SKM-1 (cell line): ENCODE measurements at regions not wholly inside any gene's neighbourhood (a gene's known extent, or its start where the extent isn't known, plus 50 kb on each side); places are given as distances from the start of the nearest gene placed in this dataset.

ENCODE experiments used
- DNase-seq: peaks from one replicate; lab custom pipeline; 2025; ENCODE audit not compliant: unreplicated experiment; lab: John Stamatoyannopoulos, UW

- no peak for DNase-seq
Observed at GRCh38 chr19:29371251-29372090, 154.3 kb upstream of the VSTM2B start.

- DNase-seq, result no peak
Observed at GRCh38 chr19:29372091-29372415, 153.7 kb upstream of the VSTM2B start.

DNA sequence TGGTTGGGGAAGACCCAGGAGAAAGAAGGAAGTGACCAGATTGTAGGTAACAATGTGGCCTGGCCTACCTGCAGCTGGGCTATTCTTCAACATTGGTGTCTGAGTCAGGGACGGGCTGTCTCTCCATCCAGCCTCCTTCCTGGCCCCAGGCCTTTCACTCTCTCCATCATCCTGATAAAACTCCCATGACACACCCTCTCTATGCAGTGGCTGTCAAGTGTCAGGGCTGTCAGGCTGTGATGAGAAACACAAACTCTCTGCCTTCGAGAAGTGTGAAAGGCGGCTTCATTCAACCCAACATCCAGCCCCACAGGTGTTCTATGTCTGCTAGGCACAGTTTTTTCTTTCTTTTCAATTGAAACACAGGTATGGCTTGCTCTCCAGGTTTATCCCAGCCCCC, 153.3 kb upstream of the VSTM2B start:
- DNase-seq, result no peak

DNA sequence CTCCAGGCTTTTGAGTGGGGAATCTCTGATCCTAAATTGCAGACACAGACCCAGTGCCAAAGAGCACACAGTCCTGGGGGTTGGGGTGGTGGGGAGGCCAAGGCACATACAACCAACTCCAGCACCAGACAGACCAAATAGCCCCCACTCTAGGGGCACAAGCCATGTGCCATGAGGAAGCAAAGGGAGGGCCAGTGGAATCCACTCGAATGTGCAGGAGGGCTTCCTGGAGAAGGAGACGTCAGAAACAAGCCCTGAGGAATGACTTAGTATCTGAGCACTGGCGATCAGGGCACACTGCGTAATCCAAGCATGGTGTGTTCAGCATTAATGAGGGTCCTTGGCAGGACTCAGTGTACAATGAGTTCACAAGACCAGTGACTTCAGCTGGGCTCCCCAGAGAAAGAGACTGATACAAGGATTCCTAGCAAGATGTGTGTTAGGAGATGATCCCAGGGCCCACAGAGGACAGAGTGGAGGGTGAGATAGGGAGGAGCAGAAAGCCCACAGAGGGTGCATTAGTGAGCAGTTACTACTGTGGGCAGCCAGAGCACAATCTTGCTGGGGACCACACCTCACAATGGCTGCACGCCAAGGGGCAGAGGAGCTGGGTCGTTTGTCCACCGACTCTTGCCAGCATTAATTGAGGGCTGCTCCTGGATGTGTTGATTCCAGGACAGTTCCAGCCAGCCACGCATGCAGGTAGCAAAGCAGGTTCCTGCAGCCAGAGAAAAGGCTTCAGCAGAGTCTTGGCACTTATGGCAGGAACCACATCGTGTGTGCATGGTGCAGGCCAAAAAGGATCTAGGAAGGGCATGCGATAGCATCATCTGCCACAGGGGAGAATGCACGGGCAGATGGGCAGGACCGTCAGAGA, 152.6 kb upstream of the VSTM2B start:
- DNase-seq, result no peak

DNA sequence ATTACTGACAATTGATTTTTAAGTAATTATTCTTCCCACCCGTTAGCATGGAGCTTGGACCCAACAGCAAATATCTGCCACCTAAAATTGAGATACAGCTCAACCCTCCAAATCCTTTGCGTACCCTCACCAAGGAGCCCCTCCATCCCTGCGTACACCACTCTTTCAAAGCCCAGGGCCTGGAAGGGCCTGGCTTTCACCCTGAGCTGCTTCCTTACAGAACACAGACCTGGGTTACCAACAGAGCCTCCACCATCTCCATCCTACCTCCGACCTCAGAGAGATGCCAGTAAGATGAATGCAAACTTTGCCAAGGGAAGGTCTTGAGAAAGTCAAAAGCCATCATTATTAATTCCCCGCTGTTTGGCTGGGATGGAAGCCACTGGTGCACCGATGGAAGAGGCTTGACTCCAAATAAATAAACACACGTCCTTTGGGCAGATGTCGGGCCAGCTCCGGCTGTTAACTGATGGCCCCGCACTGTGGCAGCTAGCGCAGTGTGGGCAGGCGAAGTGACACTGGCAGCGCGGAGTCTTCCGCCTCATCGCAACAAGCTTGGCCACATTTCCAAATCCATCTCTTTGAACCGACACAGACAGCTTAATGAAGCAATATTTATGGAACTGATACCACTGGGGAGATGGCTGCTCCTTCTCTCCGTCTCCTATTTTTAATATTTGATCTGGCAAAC, 150.2 kb upstream of the VSTM2B start:
- no peak for DNase-seq

DNA sequence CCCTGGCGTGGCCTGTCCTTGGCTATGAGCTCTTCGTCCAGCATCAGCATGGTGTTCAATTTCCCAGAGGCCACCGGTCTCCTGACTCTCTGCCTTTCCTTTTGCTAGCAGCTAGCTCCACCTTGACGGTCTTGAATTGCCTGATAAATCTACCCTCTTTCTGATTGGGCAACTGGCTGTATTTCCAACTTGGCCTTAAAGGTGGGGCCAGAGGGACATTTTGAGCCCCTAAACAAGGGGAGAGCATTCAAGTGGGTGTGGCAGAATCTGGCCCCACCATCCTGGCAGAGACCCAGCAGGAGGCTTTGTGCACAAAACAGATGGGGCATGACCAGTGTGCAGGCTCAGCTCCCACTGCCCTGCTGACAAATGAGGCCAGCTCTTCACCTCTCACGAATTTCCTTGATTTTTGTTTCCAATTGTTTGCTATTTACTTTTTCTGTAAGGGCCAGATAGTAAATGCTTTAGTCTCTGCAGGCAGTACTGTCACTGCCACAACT, 148.9 kb upstream of the VSTM2B start:
- DNase-seq, result no peak

DNA sequence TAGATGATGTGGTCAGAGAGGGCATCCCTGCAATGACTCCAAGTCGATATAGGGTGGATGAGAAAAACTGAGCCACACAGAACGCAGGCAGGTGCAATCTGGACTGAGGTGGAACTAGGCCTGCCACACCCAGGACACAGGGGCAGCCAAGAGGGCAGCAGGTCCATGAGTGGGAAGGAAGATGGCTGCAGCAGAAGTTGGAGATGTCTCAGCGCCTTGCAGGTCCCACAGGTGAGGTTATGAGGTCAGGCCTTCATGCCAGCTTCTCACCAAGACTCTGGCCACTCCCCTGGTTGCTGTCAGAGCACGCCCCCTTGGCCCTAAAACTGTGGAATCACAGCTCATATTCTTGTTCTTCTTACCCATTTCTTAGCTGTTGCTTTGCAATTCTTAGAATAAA, 147.7 kb upstream of the VSTM2B start:
- no peak for DNase-seq

DNA sequence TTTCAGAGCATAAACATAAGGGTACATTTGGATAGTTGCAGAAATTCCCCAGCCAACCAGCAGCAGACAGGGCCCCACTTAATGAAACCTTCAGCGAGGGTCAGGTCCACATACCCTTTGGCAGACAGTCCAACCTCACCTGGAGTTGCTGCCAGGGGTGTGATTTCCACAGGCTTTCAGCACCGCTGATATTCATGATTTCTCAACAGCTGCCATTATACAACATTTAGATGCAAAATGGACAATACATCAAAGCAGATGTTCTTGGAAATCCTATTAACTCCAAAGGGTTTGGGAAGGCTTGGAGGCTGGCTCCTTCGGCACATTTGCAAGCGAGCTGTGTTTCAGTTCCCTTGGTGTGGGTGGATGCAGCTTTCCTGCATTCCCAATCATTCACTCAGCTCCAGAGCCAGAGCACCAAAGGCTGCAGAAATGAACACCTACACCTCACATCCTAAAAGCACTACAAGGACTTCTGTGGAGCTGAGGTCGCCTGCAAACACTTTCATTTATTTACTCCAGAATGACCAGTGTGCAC, 147.2 kb upstream of the VSTM2B start:
- no peak for DNase-seq

GRCh38 chr19:29379257-29380021, 146.4 kb upstream of the VSTM2B start:
- no peak for DNase-seq

DNA sequence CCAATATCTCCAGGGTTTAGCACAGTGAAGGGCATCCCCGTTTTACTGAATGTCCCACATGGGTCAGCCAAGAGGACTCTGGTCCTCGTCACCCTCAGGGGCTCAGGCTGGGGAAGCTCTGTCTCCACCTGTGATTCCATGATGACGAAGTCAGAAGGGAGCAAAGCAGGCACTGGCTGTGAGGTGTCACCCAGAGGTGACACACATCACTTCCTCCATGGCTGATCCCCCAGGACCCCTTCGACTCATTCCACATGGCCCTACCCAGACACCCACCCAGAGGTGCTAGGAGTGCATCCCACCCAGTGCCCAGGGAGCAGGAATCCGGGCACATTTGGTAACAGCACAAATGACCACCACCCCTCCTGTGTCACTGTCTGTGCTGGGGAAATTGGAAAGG, 145.2 kb upstream of the VSTM2B start:
- DNase-seq, result no peak

- no peak for DNase-seq
Observed at GRCh38 chr19:29381353-29382203, 144.2 kb upstream of the VSTM2B start.

GRCh38 chr19:29383696-29384095, 142.1 kb upstream of the VSTM2B start:
- no peak for DNase-seq

GRCh38 chr19:29384656-29385055, 141.1 kb upstream of the VSTM2B start:
- no peak for DNase-seq

DNA sequence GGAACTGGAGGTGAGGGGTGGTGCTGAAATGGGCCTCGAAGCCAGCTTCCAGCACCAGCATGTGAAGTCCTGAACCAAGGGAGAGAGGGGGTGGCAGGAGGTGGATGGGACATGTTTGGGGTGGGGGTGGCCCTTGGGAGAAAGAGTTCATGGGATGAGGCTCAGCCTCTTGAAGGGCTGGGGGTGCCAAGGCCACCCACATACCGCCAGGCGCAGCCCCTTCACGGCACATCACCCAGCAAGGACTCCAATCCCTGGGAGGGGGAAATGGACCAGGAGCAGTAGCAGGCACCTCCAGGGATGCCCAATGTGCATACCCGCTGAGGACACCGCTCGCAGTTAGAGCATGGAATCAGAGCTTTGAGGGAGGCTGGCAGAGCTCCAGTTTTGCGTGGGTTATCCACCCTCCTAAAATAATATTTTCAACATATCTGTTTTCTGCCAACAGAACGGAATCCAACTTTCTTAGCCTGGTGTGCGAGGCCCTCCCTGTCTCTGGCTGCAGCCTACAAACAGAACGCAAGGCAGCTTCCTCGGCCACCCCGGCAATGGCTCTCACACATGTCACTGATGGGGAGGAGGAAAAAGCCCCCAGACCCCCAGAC, 140.5 kb upstream of the VSTM2B start:
- DNase-seq, result no peak

- no peak for DNase-seq
Observed at GRCh38 chr19:29386970-29387369, 138.8 kb upstream of the VSTM2B start.

DNA sequence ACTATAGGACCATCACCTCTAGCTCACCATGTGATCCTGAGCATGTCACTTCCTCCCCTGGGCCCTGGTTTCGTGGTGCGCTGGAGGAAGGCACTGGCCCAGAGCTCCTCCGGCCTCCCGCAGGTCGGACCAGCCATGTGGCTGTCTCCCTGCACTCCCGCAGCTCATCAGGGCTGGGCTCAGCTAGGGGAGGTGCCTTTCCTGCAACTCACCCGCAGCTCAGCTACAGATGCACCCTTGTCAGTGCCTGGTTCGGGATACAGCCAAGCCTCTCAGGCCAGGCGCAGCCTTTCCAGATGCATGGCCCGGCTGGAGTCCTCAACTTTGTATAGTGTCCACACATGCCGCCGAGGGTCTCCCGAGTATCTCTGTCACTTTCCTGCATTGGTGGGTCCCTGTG, 138.2 kb upstream of the VSTM2B start:
- DNase-seq, result no peak

- no peak for DNase-seq
Observed at GRCh38 chr19:29389495-29389894, 136.3 kb upstream of the VSTM2B start.

DNA sequence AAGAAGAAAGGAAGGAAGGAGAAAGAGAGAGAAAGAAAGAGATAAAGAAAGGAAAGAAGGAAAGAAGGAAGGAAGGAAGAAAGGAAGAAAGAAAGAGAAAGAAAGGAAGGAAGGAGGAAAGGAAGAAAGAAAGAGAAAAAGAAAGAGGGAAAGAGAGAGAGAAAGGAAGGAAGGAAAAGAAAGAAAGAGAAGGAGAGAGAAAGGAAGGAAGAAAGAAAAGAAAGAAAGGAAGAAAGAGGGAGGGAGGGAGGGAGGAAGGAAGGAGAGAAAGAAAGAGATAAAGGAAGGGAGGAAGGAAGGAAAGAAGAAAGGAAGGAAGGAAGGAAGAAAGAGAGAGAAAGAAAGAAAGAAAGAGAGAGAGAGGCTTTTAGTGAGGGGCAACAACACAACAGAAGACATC, 135.1 kb upstream of the VSTM2B start:
- DNase-seq, result no peak

DNA sequence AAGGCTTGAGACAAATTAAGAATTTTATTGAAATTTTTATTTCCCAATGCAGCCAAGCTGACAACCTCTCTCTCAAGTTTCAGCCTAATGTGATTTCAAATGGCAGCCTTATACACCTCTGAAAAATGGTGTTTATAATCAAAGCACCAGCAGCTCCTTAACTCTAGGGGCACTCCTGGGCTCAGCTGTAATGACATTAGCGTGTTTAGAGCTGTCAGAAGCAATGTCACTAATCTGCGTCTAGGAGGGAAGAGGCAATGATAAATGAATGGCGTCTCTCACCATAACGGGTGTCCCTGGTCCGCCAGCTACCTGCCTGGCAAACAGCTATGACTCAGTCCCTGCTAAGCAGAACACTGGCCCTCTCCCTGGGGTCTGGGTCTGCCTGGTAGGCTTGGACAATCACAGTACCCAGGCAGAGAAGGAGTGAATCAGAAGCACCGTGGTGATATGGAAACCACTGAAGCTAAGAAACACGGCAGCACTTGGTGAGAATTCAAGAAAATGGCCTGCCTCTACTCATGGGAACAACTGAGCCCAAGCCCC, 131.8 kb upstream of the VSTM2B start:
- DNase-seq, result no peak
